Gastroesophageal sphincter (tissue), 4 donors: ENCODE measurements at regions not wholly inside any gene's neighbourhood (a gene's known extent, or its start where the extent isn't known, plus 50 kb on each side); places are given as distances from the start of the nearest gene placed in this dataset.

Experiments
- ATAC-seq: fragments of 150-250 bp; one replicate; pipeline ENCODE4 v1.9.1; 2016; ENCODE audit warnings: mild to moderate bottlenecking, moderate library complexity
- H3K27ac ChIP-seq, 4 donors: fragments of 200-600 bp; sonication (generic) in 3 of 4; 1 replicate in 3 of 4; 2 replicates in 1 of 4; pipeline ENCODE4 v1.5.1; 2016 to 2019
- H3K27me3 ChIP-seq: fragments of 200-600 bp; sonication (generic); one replicate; pipeline ENCODE4 v1.5.1; 2019
- H3K36me3 ChIP-seq, 2 donors: fragments of 200-600 bp; sonication (generic); one replicate each; pipeline ENCODE4 v1.5.1; 2019; ENCODE audit warnings: control low read depth in 1 of 2
- H3K4me1 ChIP-seq, 3 donors: fragments of 200-600 bp; sonication (generic); 1 replicate in 2 of 3; 2 replicates in 1 of 3; pipeline ENCODE4 v1.5.1; 2016 to 2019; ENCODE audit warnings: control low read depth in 2 of 3
- H3K4me3 ChIP-seq, 2 donors: fragments of 200-600 bp; sonication (generic); one replicate each; pipeline ENCODE4 v1.5.1; 2019; ENCODE audit warnings: mild to moderate bottlenecking in 1 of 2, moderate library complexity in 1 of 2
- H3K9me3 ChIP-seq, 3 donors: fragments of 200-600 bp; sonication (generic); one replicate each; pipeline ENCODE4 v1.5.1; 2017 to 2019; ENCODE audit warnings: control low read depth in 2 of 3
- EP300 ChIP-seq: sonication (generic); formaldehyde crosslinking; IDR thresholded peaks from one replicate; pipeline ENCODE4 v1.6.1; 2017; ENCODE audit warnings: antibody characterized with exemption, mild to moderate bottlenecking
- POLR2A ChIP-seq, 2 donors: fragments of 450-650 bp; IDR thresholded peaks; one replicate each; pipeline ENCODE4 v1.6.1; 2017; ENCODE audit warnings: antibody characterized with exemption in 2 of 2, mild to moderate bottlenecking in 2 of 2, moderate library complexity in 1 of 2
- POLR2AphosphoS5 ChIP-seq: sonication (generic); formaldehyde crosslinking; IDR thresholded peaks from one replicate; pipeline ENCODE4 v1.6.1; 2017; ENCODE audit warnings: antibody characterized with exemption
- WGBS, 2 donors: methylation state at CpG; one replicate each; pipeline ENCODE4 v1.1.5; 2018; ENCODE audit warnings: low coverage in 1 of 2; 5-methylcytosine and 5-hydroxymethylcytosine counted together
- TF ChIP-seq, protein P1 (sequence below), 4 experiments: fragments of 200-600 bp in 2 of 4; fragments of 450-650 bp in 2 of 4; sonication (generic) in 1 of 4; IDR thresholded peaks; one replicate each; pipeline ENCODE4 v1.5.1; 2017 to 2019; ENCODE audit warnings: antibody characterized with exemption in 4 of 4, mild to moderate bottlenecking in 2 of 4, moderate library complexity in 2 of 4

DNA sequence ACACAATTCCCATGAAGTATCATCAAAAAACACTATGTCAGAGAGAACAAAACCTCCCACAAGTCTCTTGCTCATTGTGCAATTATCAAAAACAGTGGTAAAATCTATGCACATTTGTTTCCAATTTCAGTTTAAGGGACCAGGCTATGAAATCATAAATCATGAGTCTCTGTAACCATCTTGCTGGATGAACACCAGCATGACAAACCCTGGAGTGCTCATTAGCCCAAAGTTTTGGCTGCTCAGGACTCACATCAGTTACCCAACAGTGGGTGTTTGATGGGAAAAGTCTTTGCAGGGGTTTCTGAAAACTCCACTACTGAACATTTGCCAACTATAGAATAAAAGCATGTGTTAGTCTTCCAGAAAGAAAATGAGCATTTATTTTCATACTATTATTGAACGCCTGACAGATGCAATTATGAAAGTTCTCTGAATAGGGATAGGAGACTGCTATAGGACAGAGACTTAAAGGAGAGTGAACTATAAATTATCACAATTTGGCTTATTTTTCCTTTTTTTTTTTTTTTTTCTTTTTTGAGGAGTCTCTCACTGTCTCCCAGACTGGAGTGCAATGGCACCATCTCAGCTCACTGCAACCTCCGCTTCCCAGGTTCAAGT, 240.8 kb upstream of the KCNMB2 start:
- no peaks in the 10 kb centered on the region for H3K9me3 ChIP-seq
- ATAC-seq, result peak; percentile 63
- WGBS, 2 donors, result 74 to 100% methylated on average over 1 to 2 of the region's 2 CpGs
- no peaks in the 10 kb centered on the region for H3K4me1 ChIP-seq
- no peak overlapping the region for H3K27ac ChIP-seq
- TF ChIP-seq, protein P1, sequence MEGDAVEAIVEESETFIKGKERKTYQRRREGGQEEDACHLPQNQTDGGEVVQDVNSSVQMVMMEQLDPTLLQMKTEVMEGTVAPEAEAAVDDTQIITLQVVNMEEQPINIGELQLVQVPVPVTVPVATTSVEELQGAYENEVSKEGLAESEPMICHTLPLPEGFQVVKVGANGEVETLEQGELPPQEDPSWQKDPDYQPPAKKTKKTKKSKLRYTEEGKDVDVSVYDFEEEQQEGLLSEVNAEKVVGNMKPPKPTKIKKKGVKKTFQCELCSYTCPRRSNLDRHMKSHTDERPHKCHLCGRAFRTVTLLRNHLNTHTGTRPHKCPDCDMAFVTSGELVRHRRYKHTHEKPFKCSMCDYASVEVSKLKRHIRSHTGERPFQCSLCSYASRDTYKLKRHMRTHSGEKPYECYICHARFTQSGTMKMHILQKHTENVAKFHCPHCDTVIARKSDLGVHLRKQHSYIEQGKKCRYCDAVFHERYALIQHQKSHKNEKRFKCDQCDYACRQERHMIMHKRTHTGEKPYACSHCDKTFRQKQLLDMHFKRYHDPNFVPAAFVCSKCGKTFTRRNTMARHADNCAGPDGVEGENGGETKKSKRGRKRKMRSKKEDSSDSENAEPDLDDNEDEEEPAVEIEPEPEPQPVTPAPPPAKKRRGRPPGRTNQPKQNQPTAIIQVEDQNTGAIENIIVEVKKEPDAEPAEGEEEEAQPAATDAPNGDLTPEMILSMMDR (IDR thresholded peaks at IDR 0.05), result no peak
- TF ChIP-seq EP300, result no peak
- peak; percentile 12 for TF ChIP-seq POLR2AphosphoS5
- H3K4me3 ChIP-seq, result no peak overlapping the region
- no peaks in the 10 kb centered on the region for H3K27me3 ChIP-seq
- no peaks in the 10 kb centered on the region for H3K36me3 ChIP-seq

DNA sequence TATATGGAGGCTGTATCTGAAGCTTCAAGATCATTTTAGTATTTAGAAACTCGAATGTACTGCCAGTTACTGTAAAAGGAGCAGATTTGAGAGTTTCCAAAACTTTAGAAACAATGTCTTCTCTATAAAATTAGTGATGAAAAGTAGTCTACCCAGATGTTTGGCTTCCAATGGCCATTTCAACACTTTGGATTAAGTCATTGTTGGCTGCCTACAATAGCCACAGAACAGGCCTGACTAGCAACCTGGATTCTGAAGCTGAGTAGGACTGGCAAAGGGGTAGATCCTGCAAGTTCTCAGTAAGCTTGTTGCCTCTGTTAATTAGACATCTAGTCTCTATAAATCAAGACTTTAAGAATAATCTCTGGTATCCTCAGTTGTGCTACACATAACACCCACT, 239.0 kb upstream of the KCNMB2 start:
- Histone ChIP-seq H3K4me1 (no peaks in the 10 kb centered on the region), H3K27me3 (no peaks in the 10 kb centered on the region), H3K36me3 (no peaks in the 10 kb centered on the region), H3K9me3 (no peaks in the 10 kb centered on the region), H3K4me3 (no peak overlapping the region), H3K27ac (no peak overlapping the region)
- TF ChIP-seq POLR2A (IDR thresholded peaks at IDR 0.05) (no peak), POLR2AphosphoS5 (no peak), EP300 (no peak)
- TF ChIP-seq, protein P1 (IDR thresholded peaks at IDR 0.05), result no peak
- peak; percentile 65 for ATAC-seq
- 56 to 57% methylated on average over 1 of the region's 1 CpG for WGBS, 2 donors

- no peak overlapping the region for H3K4me3 ChIP-seq
- ATAC-seq, result no peak
- no peak overlapping the region for H3K27ac ChIP-seq
- H3K4me1 ChIP-seq, result no peaks in the 10 kb centered on the region
- no peak for TF ChIP-seq EP300
- H3K27me3 ChIP-seq, result no peaks in the 10 kb centered on the region
- WGBS, 2 donors, result 81% methylated on average over 6 to 8 of the region's 8 CpGs
- H3K9me3 ChIP-seq, result no peaks in the 10 kb centered on the region
- H3K36me3 ChIP-seq, result no peaks in the 10 kb centered on the region
Observed at GRCh38 chr3:178297740-178298139, 238.5 kb upstream of the KCNMB2 start.

- TF ChIP-seq EP300, result no peak
- no peak for TF ChIP-seq POLR2AphosphoS5
- TF ChIP-seq, protein P1 (IDR thresholded peaks at IDR 0.05), result no peak
- TF ChIP-seq POLR2A (IDR thresholded peaks at IDR 0.05), result no peak
- no peaks in the 10 kb centered on the region for H3K27me3 ChIP-seq
- ATAC-seq, result no peak
- H3K4me3 ChIP-seq, result no peak overlapping the region
- no peaks in the 10 kb centered on the region for H3K36me3 ChIP-seq
- no peaks in the 10 kb centered on the region for H3K4me1 ChIP-seq
- WGBS, 2 donors, result 89 to 94% methylated on average over 4 of the region's 4 CpGs
- H3K9me3 ChIP-seq, result peaks cover 0 to 8% (median 0%) of the 10 kb centered on the region in 3 donors
- H3K27ac ChIP-seq, result no peak overlapping the region
Observed at GRCh38 chr3:178300441-178300959, 235.7 kb upstream of the KCNMB2 start.

- no peak overlapping the region for H3K27ac ChIP-seq
- peaks cover 0 to 8% (median 0%) of the 10 kb centered on the region in 3 donors for H3K9me3 ChIP-seq
- H3K4me1 ChIP-seq, result no peaks in the 10 kb centered on the region
- H3K36me3 ChIP-seq, result no peaks in the 10 kb centered on the region
- WGBS, 2 donors, result 73 to 88% methylated on average over 6 of the region's 6 CpGs
- ATAC-seq, result no peak
- H3K27me3 ChIP-seq, result no peaks in the 10 kb centered on the region
- no peak overlapping the region for H3K4me3 ChIP-seq
- no peak for TF ChIP-seq EP300
- no peak for TF ChIP-seq POLR2AphosphoS5
- TF ChIP-seq, protein P1 (IDR thresholded peaks at IDR 0.05), result no peak
- no peak for TF ChIP-seq POLR2A (IDR thresholded peaks at IDR 0.05)
Observed at GRCh38 chr3:178302966-178303930, 233.0 kb upstream of the KCNMB2 start.
